ENCODE measurements at regions not wholly inside any gene's neighbourhood (a gene's known extent, or its start where the extent isn't known, plus 50 kb on each side); places are given as distances from the start of the nearest gene placed in this dataset.
"Not testable (repeated sequence)": the region's sequence is repeated elsewhere in the genome, so short reads cannot be mapped to it uniquely, and the experiment has no call there.

- CTCF ChIA-PET: no interaction called here
Observed at GRCh38 chr5:135279328-135279727, 119.7 kb downstream of the MACROH2A1 start.

GRCh38 chr5:135276151-135276550 lies 122.9 kb downstream of the MACROH2A1 start:
- POLR2A ChIA-PET: no interaction called here

More at GRCh38 chr5:135279328-135279727, 119.7 kb downstream of the MACROH2A1 start:
- POLR2A ChIA-PET: no interaction called here

GRCh38 chr5:135273212-135273611 lies 125.8 kb downstream of the MACROH2A1 start:
- CTCF ChIA-PET: no interaction called here
- POLR2A ChIA-PET: no interaction called here

More at GRCh38 chr5:135276151-135276550, 122.9 kb downstream of the MACROH2A1 start:
- CTCF ChIA-PET: no interaction called here

GRCh38 chr5:135272311-135272805 lies 126.7 kb downstream of the MACROH2A1 start:
- CTCF ChIA-PET: no interaction called here
- POLR2A ChIA-PET: no interaction called here

- CTCF ChIA-PET: no interaction called here
Observed at GRCh38 chr5:135271533-135272310, 127.3 kb downstream of the MACROH2A1 start.

GRCh38 chr5:135269931-135270421 lies 129.1 kb downstream of the MACROH2A1 start:
- POLR2A ChIA-PET: no interaction called here
- CTCF ChIA-PET: no interaction called here

More at GRCh38 chr5:135271533-135272310, 127.3 kb downstream of the MACROH2A1 start:
- POLR2A ChIA-PET: no interaction called here

GRCh38 chr5:135269199-135269598 lies 129.8 kb downstream of the MACROH2A1 start:
- ChIA-PET POLR2A (no interaction called here), CTCF (no interaction called here)

GRCh38 chr5:135266975-135267374 lies 132.1 kb downstream of the MACROH2A1 start:
- POLR2A ChIA-PET: no interaction called here
- CTCF ChIA-PET: no interaction called here

GRCh38 chr5:135266303-135266635 lies 132.8 kb downstream of the MACROH2A1 start:
- POLR2A ChIA-PET: no interaction called here
- CTCF ChIA-PET: no interaction called here

GRCh38 chr5:135265497-135266302 lies 133.3 kb downstream of the MACROH2A1 start:
- CTCF ChIA-PET: no interaction called here
- POLR2A ChIA-PET: no interaction called here

- ChIA-PET POLR2A (interaction anchor here (0.7 kb wide), 1 partner anchor 254 kb away, joined by 5 read pairs; no protein-coding TSS in a partner anchor), CTCF (no interaction called here)
Observed at GRCh38 chr5:135264451-135265440, 134.3 kb downstream of the MACROH2A1 start.

GRCh38 chr5:135263022-135263668 lies 135.9 kb downstream of the MACROH2A1 start:
- CTCF ChIA-PET: no interaction called here
- POLR2A ChIA-PET: no interaction called here

- POLR2A ChIA-PET: no interaction called here
- CTCF ChIA-PET: no interaction called here
Observed at GRCh38 chr5:135262364-135262763, 136.7 kb downstream of the MACROH2A1 start.

GRCh38 chr5:135260108-135260507 lies 138.9 kb downstream of the MACROH2A1 start:
- POLR2A ChIA-PET, CTCF ChIA-PET: not testable (repeated sequence)

- CTCF ChIA-PET: no interaction called here
- POLR2A ChIA-PET: no interaction called here
Observed at GRCh38 chr5:135255461-135256178, 143.4 kb downstream of the MACROH2A1 start.

GRCh38 chr5:135254183-135254582 lies 144.8 kb downstream of the MACROH2A1 start:
- ChIA-PET CTCF (no interaction called here), POLR2A (no interaction called here)

GRCh38 chr5:135253601-135254178 lies 145.3 kb downstream of the MACROH2A1 start:
- ChIA-PET POLR2A (no interaction called here), CTCF (no interaction called here)

- CTCF ChIA-PET: no interaction called here
- POLR2A ChIA-PET: no interaction called here
Observed at GRCh38 chr5:135251093-135251492, 147.9 kb downstream of the MACROH2A1 start.

Measured in activated CD8-positive, alpha-beta memory T cell treated with anti-CD3 and anti-CD28 coated beads for 36 hours (primary cell).